HG03342 (cell line): ENCODE measurements at regions not wholly inside any gene's neighbourhood (a gene's known extent, or its start where the extent isn't known, plus 50 kb on each side); places are given as distances from the start of the nearest gene placed in this dataset.

Experiments used
- ATAC-seq: cut with Tn5 transposase; IDR thresholded peaks from one replicate; pipeline ENCODE4 v1.9.1; 2021; ENCODE audit warnings: mild to moderate bottlenecking, moderate library complexity; ENCODE audit not compliant: unreplicated experiment

- ATAC-seq = no peak
Observed at GRCh38 chr13:30359991-30360390, 52.6 kb upstream of the KATNAL1 start.

- ATAC-seq = no peak
Observed at GRCh38 chr13:30360586-30360985, 53.2 kb upstream of the KATNAL1 start.

- no peak for ATAC-seq
Observed at GRCh38 chr13:30362005-30362788, 54.8 kb upstream of the KATNAL1 start.

- ATAC-seq = no peak
Observed at GRCh38 chr13:30362869-30363268, 55.5 kb upstream of the KATNAL1 start.

GRCh38 chr13:30363725-30364124, 56.4 kb upstream of the KATNAL1 start:
- no peak for ATAC-seq

- ATAC-seq = no peak
Observed at GRCh38 chr13:30364133-30364532, 56.8 kb upstream of the KATNAL1 start.

- no peak for ATAC-seq
Observed at GRCh38 chr13:30364876-30365275, 57.4 kb upstream of the UBE2L5 start.

GRCh38 chr13:30366088-30366487, 56.2 kb upstream of the UBE2L5 start:
- ATAC-seq = no peak

- no peak for ATAC-seq
Observed at GRCh38 chr13:30367296-30367695, 55.0 kb upstream of the UBE2L5 start.

- no peak for ATAC-seq
Observed at GRCh38 chr13:30370146-30370545, 52.1 kb upstream of the UBE2L5 start.

GRCh38 chr13:30370916-30371521, 51.3 kb upstream of the UBE2L5 start:
- no peak for ATAC-seq

- ATAC-seq = peak; percentile 75
Observed at GRCh38 chr13:30371649-30372265, 50.5 kb upstream of the UBE2L5 start.
